Gastroesophageal sphincter (tissue), 3 donors: ENCODE measurements at regions not wholly inside any gene's neighbourhood (a gene's known extent, or its start where the extent isn't known, plus 50 kb on each side); places are given as distances from the start of the nearest gene placed in this dataset.

Experiments
- CTCF ChIP-seq, 4 experiments: fragments of 200-600 bp in 2 of 4; fragments of 450-650 bp in 2 of 4; sonication (generic) in 1 of 4; IDR thresholded peaks; one replicate each; pipeline ENCODE4 v1.5.1; 2017 to 2019; ENCODE audit warnings: antibody characterized with exemption in 4 of 4, mild to moderate bottlenecking in 2 of 4, moderate library complexity in 2 of 4
- EP300 ChIP-seq: sonication (generic); formaldehyde crosslinking; IDR thresholded peaks from one replicate; pipeline ENCODE4 v1.6.1; 2017; ENCODE audit warnings: antibody characterized with exemption, mild to moderate bottlenecking
- POLR2A ChIP-seq, 2 donors: fragments of 450-650 bp; IDR thresholded peaks; one replicate each; pipeline ENCODE4 v1.6.1; 2017; ENCODE audit warnings: antibody characterized with exemption in 2 of 2, mild to moderate bottlenecking in 2 of 2, moderate library complexity in 1 of 2
- POLR2AphosphoS5 ChIP-seq: sonication (generic); formaldehyde crosslinking; IDR thresholded peaks from one replicate; pipeline ENCODE4 v1.6.1; 2017; ENCODE audit warnings: antibody characterized with exemption

GRCh38 chr12:125978286-125978685 lies 913.1 kb downstream of the AACS start:
- TF ChIP-seq CTCF (IDR thresholded peaks at IDR 0.05) (no peak), POLR2A (IDR thresholded peaks at IDR 0.05) (no peak), POLR2AphosphoS5 (no peak), EP300 (no peak)
